ENCODE measurements at regions not wholly inside any gene's neighbourhood (a gene's known extent, or its start where the extent isn't known, plus 50 kb on each side); places are given as distances from the start of the nearest gene placed in this dataset.

GRCh38 chr12:61356485-61356884, 903.7 kb upstream of the USP15 start:
- TF ChIP-seq ZNF266 (tag by site-specific recombination; IDR thresholded peaks at IDR 0.05; ENCODE audit: low read depth): no peak
- no peak for TF ChIP-seq MYNN (tag by site-specific recombination; IDR thresholded peaks at IDR 0.05; ENCODE audit: borderline replicate concordance)
- TF ChIP-seq ZNF654 (tag by site-specific recombination; IDR thresholded peaks at IDR 0.05; ENCODE audit: low read depth): no peak
- no peak for TF ChIP-seq ZNF24 (tag by site-specific recombination; IDR thresholded peaks at IDR 0.05)
- no peak for TF ChIP-seq CTCF (tag by site-specific recombination; IDR thresholded peaks at IDR 0.05)
- no peak for TF ChIP-seq ZNF324 (tag by site-specific recombination; IDR thresholded peaks at IDR 0.05)
- no peak for TF ChIP-seq ZNF223 (tag by site-specific recombination; IDR thresholded peaks at IDR 0.05)
- TF ChIP-seq YY1 (tag by site-specific recombination; IDR thresholded peaks at IDR 0.05): no peak
- no peak for TF ChIP-seq REPIN1 (tag by site-specific recombination; IDR thresholded peaks at IDR 0.05; ENCODE audit: low read depth)
- TF ChIP-seq REST (tag by site-specific recombination; IDR thresholded peaks at IDR 0.05): no peak
- no peak for TF ChIP-seq ZNF704 (tag by site-specific recombination; IDR thresholded peaks at IDR 0.05)
- no peak for TF ChIP-seq ZNF558 (tag by site-specific recombination; IDR thresholded peaks at IDR 0.05)

Data from HEK293 (cell line).